Loucy (cell line): ENCODE measurements at regions not wholly inside any gene's neighbourhood (a gene's known extent, or its start where the extent isn't known, plus 50 kb on each side); places are given as distances from the start of the nearest gene placed in this dataset.

ENCODE experiments used
- EZH2phosphoT487 ChIP-seq: fragments of 200-600 bp; IDR thresholded peaks from 2 replicates; pipeline ENCODE4 v1.6.1; 2018; ENCODE audit warnings: antibody characterized with exemption, mild to moderate bottlenecking, moderate library complexity, borderline replicate concordance
- TF ChIP-seq, protein P1 (sequence below): fragments of 200-600 bp; sonication (generic); conservative IDR thresholded peaks from 2 replicates; pipeline ENCODE4 v1.5.1; 2014; ENCODE audit warnings: mild to moderate bottlenecking, antibody characterized with exemption, low read length

DNA sequence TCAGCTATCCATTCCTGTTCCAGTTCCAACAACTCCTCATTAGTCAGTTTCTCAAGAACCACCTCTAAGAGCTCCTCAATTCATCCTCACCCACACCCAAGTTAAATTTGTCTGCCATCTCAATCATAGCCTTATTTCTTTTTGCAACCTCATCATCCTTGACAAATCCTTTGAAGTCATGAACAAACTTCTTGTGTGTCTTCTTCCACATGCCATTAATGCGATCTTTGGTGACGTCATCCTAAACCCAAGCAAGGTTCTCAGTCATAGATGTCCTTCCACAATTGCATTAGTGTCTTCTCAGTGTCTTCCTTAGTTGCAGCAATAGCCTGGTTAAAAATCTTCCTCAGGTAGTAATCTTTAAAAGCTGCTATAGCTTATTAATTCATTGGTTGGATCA is 71.2 kb upstream of the FSIP2 start:
- TF ChIP-seq, protein P1, sequence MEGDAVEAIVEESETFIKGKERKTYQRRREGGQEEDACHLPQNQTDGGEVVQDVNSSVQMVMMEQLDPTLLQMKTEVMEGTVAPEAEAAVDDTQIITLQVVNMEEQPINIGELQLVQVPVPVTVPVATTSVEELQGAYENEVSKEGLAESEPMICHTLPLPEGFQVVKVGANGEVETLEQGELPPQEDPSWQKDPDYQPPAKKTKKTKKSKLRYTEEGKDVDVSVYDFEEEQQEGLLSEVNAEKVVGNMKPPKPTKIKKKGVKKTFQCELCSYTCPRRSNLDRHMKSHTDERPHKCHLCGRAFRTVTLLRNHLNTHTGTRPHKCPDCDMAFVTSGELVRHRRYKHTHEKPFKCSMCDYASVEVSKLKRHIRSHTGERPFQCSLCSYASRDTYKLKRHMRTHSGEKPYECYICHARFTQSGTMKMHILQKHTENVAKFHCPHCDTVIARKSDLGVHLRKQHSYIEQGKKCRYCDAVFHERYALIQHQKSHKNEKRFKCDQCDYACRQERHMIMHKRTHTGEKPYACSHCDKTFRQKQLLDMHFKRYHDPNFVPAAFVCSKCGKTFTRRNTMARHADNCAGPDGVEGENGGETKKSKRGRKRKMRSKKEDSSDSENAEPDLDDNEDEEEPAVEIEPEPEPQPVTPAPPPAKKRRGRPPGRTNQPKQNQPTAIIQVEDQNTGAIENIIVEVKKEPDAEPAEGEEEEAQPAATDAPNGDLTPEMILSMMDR = no peak
- TF ChIP-seq EZH2phosphoT487 = no peak
